OCI-LY1 (cell line): ENCODE measurements at regions not wholly inside any gene's neighbourhood (a gene's known extent, or its start where the extent isn't known, plus 50 kb on each side); places are given as distances from the start of the nearest gene placed in this dataset.

Experiments
- EZH2 ChIP-seq: fragments of 200-600 bp; sonication (generic), shearing (Covaris generic); IDR thresholded peaks from 2 replicates; pipeline ENCODE4 v1.8.0; 2017; ENCODE audit warnings: borderline replicate concordance, mixed run types, mild to moderate bottlenecking, antibody characterized with exemption, low read length, moderate library complexity, mixed read lengths
- TF ChIP-seq, protein P1 (sequence below): fragments of 200-600 bp; sonication (generic), shearing (Covaris generic); IDR thresholded peaks from 2 replicates; pipeline ENCODE4 v1.5.1; 2017; ENCODE audit warnings: mild to moderate bottlenecking, antibody characterized with exemption, low read length, moderate library complexity, mixed read lengths

DNA sequence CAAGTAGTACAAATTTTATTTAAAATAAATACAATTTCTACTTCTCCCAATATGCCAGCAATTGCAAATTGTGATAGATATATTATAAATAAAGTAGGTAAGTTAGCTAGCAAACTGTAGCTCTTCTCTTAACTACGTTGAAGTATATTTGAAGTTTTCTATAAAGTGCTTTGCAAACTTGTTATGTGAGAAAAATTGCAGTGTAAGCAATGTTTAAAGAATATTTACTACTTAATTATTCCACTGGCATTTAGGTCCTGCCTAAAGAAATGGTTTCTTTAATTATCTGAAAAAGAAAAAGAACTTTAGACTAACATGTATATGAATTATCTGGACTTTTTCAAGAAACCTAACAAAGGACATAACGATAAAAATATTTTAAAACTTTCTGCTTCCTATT is 1350.0 kb upstream of the CDH9 start:
- TF ChIP-seq, protein P1, sequence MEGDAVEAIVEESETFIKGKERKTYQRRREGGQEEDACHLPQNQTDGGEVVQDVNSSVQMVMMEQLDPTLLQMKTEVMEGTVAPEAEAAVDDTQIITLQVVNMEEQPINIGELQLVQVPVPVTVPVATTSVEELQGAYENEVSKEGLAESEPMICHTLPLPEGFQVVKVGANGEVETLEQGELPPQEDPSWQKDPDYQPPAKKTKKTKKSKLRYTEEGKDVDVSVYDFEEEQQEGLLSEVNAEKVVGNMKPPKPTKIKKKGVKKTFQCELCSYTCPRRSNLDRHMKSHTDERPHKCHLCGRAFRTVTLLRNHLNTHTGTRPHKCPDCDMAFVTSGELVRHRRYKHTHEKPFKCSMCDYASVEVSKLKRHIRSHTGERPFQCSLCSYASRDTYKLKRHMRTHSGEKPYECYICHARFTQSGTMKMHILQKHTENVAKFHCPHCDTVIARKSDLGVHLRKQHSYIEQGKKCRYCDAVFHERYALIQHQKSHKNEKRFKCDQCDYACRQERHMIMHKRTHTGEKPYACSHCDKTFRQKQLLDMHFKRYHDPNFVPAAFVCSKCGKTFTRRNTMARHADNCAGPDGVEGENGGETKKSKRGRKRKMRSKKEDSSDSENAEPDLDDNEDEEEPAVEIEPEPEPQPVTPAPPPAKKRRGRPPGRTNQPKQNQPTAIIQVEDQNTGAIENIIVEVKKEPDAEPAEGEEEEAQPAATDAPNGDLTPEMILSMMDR = no peak
- TF ChIP-seq EZH2 = no peak
